ENCODE measurements at regions not wholly inside any gene's neighbourhood (a gene's known extent, or its start where the extent isn't known, plus 50 kb on each side); places are given as distances from the start of the nearest gene placed in this dataset.
"Not testable (repeated sequence)": the region's sequence is repeated elsewhere in the genome, so short reads cannot be mapped to it uniquely, and the experiment has no call there.

DNA sequence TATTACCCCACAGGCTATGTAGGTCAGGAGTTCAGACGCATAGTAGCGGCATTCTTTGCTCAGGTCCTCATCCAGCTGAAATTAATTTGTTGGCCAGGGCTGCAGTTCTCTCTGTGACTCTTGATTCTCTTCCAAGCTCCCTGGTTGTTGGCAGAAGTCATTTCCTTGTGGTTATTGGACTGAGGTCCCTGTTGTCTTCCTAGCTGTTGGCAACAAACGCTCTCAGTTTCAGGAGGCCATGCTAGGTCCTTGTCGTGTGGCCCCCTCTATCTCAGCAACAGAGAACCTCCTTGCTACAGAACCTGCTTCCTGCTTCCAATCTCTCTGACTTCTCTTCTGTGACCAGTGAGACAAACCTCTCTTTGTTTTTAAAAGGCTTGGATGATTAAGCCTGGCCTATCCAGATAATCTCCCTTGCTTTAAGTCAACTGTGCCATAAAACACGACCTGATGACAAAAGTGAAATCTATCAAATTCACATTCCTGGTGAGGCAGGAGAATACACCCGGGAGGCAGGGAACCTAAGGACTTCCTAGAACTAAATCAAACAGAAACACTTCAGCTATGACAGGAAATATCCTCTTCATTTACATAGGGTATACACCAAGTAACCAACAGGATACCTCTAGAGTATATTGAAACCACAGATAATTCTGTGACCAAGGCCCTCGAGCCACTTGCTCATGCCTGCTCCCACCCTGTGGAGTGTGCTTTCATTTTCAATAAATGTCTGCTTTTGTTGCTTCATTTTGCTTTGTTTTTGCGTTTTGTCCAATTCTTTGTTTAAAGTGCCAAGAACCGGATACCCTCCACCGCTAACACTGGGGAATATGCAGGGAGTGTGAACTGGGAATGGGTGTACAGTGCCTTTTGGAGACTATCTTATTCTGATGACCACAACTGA lies 196.0 kb downstream of the BTBD3 start:
- DNase-seq (ENCODE audit: low read depth, low spot score): no peak

DNA sequence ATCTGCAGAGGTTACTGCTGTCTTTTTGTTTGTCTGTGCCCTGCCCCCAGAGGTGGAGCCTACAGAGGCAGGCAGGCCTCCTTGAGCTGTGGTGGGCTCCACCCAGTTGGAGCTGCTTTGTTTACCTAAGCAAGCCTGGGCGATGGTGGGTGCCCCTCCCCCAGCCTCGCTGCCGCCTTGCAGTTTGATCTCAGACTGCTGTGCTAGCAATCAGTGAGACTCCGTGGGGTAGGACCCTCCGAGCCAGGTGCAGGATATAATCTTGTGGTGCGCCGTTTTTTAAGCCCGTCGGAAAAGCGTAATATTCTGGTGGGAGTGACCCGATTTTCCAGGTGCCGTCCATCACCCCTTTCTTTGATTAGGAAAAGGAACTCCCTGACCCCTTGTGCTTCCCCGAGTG lies 211.4 kb downstream of the BTBD3 start:
- not testable (repeated sequence) for DNase-seq (ENCODE audit: low read depth, low spot score)

- not testable (repeated sequence) for DNase-seq (ENCODE audit: low read depth, low spot score)
Observed at GRCh38 chr20:12129532-12129931, 211.8 kb downstream of the BTBD3 start.

GRCh38 chr20:12130781-12131180 lies 213.1 kb downstream of the BTBD3 start:
- no peak for DNase-seq (ENCODE audit: low read depth, low spot score)

GRCh38 chr20:12133553-12133952 lies 215.9 kb downstream of the BTBD3 start:
- DNase-seq (ENCODE audit: low read depth, low spot score): no peak

DNA sequence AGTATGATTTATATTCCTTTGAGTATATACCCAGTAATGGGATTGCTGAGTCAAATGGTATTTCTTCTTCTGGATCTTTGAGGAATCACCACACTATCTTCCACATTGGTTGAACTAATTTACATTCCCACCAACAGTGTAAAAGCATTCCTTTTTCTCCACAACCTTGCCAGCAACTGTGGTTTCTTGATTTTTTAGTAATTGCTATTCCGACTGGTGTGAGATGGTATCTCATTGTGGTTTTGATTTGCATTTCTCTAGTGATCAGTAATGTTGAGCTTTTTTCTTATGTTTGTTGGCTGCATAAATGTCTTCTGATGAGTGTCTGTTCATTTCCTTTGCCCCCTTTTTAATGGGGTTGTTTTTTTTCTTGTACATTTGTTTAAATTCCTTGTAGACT lies 228.3 kb downstream of the BTBD3 start:
- not testable (repeated sequence) for DNase-seq (ENCODE audit: low read depth, low spot score)

GRCh38 chr20:12152996-12153395 lies 235.3 kb downstream of the BTBD3 start:
- DNase-seq (ENCODE audit: low read depth, low spot score): no peak

DNA sequence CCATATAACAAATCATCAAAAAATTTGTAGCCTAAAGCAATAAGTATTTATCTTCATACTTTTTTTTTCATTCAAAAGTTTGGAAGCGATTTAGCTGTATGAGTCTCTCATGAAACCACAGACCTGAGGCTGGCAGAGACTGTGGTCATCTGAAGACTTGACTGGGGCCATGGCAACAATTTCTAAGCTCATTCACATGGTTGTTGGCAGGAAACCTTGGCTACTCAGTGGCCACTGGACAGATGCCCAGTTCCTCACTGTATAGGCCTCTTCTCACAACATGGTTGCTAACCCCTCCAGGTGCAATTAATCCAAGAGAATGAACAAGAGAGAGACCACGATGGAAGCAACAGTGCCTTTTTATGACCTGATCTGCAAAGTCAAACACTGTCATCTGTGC lies 235.9 kb downstream of the BTBD3 start:
- no peak for DNase-seq (ENCODE audit: low read depth, low spot score)

DNA sequence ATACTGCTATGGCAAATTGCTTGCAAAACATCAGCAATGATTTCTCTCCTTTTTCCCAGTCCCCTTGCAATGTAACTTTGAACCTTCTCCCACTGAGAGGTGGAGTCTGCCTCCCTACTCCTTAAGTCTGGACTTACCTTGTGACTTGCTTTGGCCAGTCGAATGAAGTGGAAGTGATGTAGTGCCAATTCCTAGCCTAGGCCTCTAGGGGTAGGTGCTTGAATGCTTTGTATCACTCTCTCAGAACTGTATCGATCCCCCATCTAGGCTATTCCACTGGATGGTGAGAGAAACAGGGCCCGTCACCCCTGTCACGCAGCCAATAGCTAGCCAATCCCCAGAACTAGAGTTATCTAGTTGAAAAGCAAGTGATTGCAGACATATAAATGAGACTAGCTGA lies 238.6 kb downstream of the BTBD3 start:
- no peak for DNase-seq (ENCODE audit: low read depth, low spot score)

DNA sequence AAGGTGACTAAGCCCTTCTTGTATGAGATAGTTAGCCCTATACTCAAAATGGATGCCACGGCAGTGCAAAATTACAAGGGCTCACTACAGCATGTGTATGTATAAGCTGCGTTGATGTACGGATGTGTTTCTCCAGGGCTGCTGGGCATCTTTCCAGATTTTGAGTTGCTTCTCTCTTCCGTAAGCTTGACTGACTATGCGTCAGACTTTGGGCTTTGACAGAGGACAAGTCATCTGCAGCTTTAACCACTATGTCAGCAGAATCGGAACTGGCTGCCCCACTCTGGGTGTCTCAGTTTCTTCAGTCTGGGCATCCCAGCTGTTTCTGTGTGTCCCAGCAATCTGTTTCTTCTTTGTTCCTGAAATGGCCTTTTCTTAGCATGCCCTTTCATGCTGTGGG lies 241.6 kb downstream of the BTBD3 start:
- DNase-seq (ENCODE audit: low read depth, low spot score): no peak

GRCh38 chr20:12161734-12162133 lies 244.0 kb downstream of the BTBD3 start:
- no peak for DNase-seq (ENCODE audit: low read depth, low spot score)

GRCh38 chr20:12166053-12166717 lies 248.5 kb downstream of the BTBD3 start:
- no peak for DNase-seq (ENCODE audit: low read depth, low spot score)

DNA sequence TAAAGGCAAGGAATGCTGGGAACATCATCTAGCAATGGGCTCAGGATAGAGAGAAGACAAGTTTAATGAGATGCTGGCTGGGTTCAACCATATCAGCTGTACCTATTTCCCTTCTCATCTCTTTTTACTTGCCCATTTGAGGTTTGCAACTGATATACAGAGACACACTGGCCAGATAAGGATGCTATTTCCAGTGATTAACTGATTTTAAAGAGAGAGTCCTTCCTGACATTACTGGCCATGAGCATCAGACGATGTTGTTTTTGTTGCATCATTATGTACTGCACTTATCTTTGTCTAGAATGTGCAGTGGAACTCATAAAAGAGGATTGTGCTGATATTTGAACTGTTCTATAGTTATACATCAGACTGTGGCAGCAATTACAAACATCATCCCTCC lies 252.7 kb downstream of the BTBD3 start:
- no peak for DNase-seq (ENCODE audit: low read depth, low spot score)

DNA sequence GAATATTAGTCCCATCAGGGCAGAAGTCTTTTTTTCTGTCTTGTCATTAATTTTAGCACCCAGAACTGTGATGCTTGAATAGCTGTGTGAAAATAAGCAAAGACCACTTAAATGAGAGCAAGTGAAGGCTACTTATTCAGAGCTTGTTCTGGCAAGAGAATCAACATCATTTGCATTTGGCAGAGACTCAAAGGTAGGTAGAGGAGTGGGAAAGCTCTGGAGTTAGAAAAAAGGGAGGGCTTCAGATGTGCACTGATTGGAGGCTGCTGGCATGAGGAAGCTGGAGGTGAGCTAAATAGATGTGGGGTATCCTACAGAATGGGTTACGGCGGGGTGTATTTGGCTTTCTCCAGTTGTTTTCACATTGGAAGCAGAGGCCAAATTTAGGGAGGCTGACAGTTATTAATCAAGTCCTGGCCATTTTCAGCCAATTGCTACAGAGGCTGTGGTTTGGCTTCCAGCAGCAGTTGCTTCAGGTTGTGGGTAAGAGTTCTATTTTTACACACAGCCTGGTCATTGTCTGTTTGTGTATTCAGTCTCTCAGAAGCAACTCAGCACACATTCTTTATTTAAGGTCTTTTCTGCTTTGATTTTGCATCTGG lies 254.3 kb downstream of the BTBD3 start:
- no peak for DNase-seq (ENCODE audit: low read depth, low spot score)

DNA sequence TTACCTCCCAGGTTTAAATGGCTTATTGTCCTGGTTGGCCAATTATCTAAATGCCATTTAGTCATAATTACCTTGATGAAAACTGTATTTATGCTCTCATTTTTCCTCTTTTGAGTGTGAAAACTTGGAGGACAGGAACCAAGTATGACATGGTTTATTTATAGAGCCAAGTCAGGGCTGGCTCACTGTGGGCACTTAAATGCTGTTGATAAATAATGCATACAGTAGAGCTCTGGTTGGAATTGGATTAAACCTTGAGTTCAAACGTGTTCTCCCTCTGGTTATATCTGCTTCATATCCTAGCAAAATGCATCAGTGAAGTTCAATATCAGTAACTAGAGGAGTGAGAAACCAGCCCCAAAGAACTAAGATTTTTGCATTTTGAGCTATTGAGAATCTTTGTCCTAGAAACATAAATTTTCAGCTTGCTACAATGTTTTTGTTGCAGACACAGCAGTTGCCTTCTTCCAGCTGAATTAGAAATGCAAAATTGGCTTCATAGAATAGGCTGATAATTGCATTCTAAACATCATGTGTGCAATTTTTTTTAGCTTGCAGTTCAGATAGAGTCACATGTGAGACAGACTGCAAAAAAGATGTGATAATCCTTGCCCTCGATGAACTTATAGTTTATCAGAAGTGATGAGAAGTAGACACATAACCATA lies 255.8 kb downstream of the BTBD3 start:
- no peak for DNase-seq (ENCODE audit: low read depth, low spot score)

GRCh38 chr20:12175538-12175937 lies 257.8 kb downstream of the BTBD3 start:
- no peak for DNase-seq (ENCODE audit: low read depth, low spot score)

- no peak for DNase-seq (ENCODE audit: low read depth, low spot score)
Observed at GRCh38 chr20:12177657-12178293, 260.1 kb downstream of the BTBD3 start.

GRCh38 chr20:12179692-12180091 lies 262.0 kb downstream of the BTBD3 start:
- no peak for DNase-seq (ENCODE audit: low read depth, low spot score)

- DNase-seq (ENCODE audit: low read depth, low spot score): no peak
Observed at GRCh38 chr20:12180107-12180661, 262.5 kb downstream of the BTBD3 start.

DNA sequence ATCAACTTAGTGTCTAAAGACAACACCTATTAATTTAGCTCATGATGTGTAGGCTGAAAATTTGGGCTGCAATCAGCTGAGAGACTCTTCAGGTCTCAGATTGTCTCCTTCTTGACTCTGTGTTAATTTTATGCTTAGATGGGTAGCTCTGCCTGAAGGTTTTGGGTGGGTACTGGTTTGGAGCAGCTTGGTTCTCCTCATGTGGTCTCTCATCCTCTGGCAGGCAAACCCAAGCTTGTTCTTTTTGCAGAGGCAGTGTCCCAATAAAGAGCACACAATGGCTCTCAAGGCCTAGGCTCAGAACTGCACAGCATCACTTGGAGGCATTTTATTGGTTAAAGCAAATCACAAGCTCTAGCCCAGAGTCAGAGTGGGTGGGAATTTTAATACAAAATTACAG lies 280.6 kb downstream of the BTBD3 start:
- no peak for DNase-seq (ENCODE audit: low read depth, low spot score)

- no peak for DNase-seq (ENCODE audit: low read depth, low spot score)
Observed at GRCh38 chr20:12199703-12200102, 282.0 kb downstream of the BTBD3 start.

All from brain pericyte (primary cell).